GM19395 (cell line): ENCODE measurements at regions not wholly inside any gene's neighbourhood (a gene's known extent, or its start where the extent isn't known, plus 50 kb on each side); places are given as distances from the start of the nearest gene placed in this dataset.

ENCODE experiments used
- ATAC-seq: cut with Tn5 transposase; IDR thresholded peaks from one replicate; pipeline ENCODE4 v1.9.1; 2021; ENCODE audit warnings: mild to moderate bottlenecking, moderate library complexity; ENCODE audit not compliant: unreplicated experiment

DNA sequence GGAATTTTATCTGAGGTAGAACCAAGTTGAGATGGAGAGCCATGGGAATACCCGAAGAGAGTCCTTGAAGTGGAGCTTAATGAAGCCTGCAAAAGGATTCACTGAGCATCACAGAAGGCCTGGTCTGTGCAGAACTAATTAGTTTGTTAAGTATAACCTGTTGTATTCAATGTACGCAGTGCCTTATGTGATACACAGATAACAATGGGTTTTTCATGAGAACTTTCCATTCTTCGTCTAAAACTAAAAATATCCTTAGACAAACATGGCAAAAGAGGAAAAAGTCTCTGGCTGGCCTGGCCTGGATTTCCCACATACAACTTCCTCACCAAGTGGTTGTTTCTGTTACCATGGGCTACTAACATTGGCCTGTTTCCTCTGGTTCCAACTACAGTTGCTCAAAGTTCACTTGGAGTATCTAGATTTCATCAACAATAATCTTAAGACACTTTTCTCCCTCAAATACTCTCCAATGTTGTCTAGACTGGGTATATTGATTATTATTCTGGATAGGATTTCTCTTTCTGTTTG lies 237.6 kb upstream of the ZNF462 start:
- ATAC-seq = no peak

DNA sequence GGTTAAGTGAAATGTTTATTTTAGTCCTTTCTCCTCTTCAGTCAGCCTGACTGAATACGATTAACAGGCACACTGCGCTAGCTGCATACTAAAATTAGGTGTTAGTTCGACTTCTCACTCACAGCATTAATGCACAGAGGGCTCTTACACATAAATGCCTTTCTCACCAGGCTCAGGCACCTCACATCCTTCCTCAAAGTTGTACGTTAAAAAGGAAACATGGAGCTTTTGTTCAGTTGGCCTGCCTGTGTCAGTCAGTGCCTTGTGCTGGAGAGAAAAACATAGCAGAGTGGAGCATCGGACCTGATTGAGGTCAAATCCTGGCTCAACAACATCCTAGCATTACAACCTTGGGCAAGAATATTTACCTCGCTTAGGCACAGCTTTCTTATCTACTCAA lies 236.0 kb upstream of the ZNF462 start:
- ATAC-seq = no peak

DNA sequence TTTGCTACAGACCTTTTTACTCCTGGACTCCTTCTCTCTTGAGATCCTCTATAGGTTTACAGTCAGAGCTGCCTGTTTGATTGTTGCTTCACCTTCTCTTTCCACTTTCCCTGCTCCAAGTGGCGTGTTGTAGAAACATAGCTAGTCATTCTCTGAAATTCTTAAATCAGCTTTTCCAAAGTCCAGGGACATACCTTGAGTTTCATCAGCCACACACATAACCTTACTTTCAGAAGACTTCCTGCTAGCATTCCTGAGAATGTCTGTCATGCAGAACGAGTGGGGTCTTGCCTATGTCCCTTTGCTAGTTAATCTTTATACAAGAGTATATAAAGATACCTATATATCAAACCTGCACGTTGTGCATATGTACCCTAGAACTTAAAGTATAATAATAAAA lies 230.3 kb upstream of the ZNF462 start:
- ATAC-seq = no peak

DNA sequence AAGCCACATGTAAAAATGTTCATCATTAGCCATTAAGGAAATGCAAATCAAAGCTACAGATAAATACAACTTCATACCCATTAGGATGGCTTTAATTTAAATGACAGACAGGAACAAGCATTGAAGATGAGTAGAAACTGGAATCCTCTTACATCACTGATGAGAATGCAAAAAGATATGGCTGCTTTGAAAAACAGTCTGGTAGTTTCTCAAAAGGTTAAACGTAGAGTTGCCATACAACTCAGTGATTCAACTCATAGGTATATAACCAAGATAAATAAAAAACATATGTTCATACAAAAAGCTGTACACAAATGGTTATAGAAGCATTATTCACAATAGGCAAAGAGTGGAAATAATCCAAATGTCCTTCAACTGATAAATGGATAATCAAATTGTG lies 228.8 kb upstream of the ZNF462 start:
- ATAC-seq = no peak

DNA sequence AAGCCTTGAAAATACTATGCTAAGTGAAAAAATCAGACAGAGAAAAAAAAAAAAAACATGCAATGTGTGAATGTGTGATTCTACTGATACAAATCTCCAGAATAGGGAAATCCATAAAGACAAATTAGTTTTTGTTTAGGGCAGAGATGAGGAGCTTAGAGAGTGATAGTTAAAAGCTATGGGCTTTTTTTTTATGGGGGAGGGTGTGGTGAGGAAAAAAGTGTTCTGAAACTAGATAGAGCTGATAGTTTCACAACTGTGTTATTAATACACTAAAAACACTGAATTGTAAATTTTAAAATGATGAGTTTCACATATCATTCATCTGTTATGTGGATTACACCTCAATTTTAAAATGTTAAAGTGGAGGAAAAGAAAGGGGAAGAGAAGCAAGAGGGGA lies 228.3 kb upstream of the ZNF462 start:
- ATAC-seq = no peak

DNA sequence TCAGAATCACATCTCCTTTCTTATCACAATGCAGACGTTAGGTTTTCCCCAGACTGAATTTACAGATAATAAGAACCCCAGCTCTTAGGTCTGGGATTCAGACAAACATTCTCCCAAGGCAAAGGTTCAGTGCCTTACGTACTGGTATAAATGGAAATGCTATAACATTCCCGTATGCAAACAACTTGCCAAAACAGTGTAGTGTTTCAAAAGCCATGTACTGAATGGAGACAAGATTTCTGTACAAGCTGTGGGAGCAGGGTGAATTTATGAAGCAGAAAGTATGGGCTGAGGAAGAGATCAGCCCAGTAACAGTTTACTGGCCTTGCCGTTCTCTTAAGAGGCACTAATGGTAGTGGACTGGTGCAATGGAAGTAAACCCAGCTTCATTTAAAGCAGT lies 225.5 kb upstream of the ZNF462 start:
- no peak for ATAC-seq

DNA sequence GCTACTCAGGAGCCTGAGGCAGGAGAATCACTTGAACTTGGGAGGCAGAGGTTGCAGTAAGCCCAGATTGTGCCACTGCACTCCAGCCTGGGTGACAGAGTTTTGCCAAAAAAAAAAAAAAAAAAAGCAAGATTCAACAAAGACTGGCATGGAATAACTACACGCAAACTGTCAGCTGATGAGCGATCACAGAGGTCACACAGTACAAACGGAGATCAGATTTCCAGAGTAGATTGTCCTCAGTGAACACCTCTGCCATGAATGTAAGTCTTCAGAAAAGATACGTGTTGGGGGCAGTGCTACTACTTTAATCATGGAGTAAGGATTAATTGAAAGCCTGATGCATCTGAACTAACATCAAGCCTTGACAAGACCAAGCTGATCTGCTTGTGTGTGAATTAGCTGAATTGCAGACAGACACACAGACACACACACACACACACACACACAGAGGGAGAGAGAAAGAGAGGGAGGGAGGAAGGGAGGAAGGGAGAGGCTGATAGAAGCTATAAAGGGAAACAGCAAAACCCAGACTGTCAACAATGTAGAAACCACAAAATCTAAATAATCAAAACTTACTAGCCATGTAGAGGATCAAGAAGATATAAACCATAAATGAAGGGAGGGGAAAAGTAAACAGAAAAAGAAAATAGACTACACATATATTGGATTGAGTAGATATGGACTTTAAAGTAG lies 222.9 kb upstream of the ZNF462 start:
- no peak for ATAC-seq

DNA sequence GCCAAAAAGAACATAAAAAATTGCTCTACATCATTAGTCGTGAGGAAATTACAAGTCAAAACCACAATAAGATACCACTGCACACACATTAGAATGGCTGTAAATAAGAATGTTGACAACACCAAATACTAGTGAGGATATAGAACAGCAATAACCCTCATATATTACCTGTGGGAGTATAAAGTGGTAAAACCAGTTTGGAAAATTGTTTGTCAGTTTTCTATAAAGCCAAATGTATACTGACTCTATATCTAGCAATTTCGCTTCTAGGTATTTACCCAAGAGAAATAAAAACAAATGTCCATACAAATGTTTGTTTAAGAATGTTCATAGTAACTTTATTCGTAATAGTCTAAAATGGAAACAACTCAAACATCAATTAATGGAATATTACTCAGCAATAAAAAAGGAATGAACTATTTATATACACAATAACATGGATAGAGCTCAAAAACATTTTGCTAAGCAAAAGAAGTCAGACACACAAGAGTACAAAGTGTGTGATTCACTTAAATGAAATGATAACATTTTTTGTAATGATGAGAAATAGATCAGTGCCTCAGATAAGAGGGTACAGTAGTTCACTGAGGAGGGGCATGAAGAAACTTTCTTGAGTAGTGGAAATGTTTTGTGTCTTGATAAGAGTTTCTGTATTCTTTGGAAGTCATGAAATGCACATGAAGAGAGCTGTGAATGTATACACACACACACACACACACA lies 219.6 kb upstream of the ZNF462 start:
- no peak for ATAC-seq

DNA sequence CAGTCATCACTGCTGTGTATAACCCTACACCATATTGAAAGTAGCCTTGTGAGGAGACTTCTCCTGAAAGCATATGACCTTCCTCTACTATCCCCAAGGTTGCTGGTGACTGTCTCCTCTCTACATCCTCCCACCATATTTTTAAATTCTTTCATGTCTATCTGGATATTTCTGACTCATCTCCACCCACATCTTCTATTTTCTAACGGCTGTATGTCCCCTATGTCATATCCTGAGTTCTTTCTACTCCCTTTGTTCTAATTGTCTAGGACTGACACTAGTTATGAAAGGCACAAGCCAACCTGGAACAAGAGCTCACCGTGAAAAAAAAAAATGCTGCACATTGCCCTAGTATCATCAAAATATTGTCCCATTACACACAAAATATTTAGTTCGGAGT lies 218.3 kb upstream of the ZNF462 start:
- ATAC-seq = no peak

DNA sequence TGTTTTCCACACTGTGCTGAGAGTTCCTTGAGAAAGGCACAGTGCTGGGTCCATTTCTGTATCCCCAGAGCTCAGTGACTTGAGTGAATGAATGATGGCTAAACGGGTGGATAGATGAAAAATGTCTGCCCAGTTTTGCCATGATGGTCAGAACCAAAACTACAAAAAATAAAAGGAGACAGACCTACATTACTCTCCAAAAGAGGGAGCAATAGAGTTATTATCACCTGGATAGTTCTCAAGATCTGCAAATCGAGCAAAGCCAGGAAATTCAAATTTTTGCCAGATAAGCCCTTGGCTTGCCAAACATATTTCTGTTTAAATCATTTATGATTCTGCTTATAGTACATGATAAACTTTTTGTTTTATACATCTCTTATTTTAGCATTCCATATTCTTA lies 214.2 kb upstream of the ZNF462 start:
- ATAC-seq = no peak

DNA sequence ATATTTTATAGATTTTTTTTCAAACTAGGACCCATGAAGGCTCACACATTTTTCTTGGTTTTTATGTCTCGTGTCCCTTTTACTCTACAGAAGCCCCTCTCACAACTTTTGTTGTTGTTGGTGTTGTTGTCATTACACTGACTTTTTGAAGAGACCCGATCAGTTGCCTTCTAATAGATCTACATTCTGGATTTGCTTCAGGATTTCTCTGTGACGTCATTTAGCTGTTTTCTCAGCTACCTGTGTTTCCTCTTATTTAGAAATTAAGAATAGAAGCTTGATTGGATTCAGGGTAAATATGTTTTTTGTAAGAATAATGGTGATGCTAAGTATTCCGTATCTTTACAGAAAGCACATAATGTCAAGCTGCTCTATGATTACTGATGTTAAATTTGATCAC lies 213.3 kb upstream of the ZNF462 start:
- ATAC-seq = no peak

DNA sequence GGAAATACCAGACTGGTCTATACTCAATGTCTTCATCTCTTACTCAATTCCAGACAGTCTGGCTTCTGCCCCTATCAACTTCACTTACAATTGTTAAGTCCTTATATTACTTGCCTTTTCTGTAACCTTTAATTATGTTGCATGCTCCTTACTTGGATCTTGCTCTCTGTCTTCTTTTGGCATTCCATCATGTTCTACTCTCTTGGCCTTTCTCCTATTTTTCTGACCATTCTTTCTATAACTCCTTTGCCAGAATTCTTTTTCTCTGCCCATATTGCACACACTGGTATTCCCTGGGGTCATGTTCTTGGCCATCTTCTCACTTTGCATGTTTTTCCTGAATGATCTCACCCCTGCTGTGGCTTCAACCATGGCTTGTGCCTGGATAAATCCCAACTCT lies 209.8 kb upstream of the ZNF462 start:
- ATAC-seq = no peak

DNA sequence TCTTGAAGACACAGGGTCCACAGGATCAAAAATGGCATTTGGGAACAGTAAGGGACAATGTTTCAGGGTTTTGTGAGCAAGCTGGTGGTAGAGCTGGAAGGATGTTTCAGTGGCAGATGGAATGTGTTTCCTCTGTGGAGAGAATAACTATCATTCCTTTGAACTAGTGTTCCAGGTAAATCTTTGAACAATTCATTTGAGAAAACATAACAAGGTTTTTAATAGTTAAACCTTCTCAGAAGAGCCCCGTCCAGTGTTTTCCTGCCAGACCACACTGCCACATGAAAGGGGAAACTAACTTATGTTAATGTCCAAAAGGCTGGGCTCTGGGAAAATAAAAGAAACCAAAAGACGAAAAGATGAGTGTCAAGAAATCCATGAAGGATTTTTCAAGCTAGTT lies 207.0 kb upstream of the ZNF462 start:
- no peak for ATAC-seq

DNA sequence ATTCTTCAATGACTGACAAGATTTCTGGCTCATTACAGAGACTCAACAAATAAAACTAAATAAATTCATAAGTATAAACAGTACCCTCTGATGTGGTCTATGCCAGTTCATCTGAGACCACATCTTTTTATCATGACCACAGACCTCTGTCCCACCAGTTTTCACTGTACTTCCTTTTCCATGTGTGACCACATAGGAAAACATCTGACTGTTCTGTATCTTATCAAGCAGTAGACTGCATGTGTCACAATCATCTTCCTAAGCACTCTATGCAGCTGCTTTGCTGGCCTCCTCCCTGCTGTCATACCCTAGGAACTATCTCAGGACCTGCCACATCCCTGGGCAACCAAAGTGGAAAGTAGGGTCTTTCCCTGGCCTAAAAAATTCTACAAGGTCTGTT lies 205.0 kb upstream of the ZNF462 start:
- ATAC-seq = no peak

DNA sequence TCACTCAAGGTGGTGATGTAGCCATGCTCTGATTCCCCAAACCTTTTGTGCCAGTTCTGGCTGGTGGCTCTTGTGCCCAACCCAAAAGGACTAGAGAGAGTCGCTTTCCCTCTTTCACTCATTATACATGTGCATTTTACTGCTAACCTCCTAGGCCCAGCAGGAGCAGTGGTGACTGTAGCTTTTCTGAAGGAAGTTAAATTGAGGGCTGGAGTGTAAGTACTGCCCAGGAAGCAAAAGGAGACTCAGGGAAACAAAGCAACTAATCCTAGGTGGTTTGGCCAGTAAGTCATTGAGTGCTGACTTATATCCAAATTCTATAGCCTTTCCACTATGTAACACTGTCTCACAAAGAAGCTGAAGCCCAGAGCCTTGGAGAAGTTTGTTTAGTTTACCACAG lies 194.4 kb upstream of the ZNF462 start:
- no peak for ATAC-seq

DNA sequence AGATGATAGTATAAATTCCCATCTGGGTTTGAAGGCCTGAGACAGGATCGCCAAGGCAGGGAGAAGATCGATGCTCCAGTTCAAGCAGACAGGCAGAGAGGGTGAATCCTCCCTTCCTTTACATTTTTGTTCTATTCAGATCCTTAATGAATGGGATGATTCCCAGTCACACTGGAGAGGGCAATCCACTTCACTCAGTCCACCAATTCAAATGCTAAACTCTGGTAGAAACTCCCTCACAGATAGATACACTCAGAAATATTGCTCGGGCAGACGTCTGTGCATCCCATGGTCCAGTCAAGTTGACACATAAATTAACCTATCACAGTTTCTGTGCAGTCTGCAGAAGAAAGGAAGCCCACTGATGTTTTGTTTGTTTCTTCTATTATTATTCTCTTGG lies 193.1 kb upstream of the ZNF462 start:
- ATAC-seq = no peak

DNA sequence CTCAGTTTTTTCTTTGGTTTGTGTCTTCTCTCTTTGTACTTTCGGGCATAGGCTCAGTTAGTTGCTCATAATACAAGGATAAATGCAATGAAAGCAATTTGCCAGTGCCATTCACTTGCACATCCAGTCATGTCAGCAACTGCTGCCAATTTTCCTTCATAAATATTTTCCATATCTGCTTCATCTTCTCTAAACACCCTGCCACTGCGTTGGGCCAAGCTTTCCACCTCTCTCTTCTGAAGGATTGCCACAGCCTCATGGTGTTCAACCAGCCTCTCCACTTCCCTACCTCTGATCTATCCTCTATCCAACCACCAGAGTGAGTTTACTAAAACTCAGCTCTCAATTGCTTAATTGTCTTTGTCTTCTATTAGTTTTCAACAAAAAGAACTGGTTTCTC lies 192.5 kb upstream of the ZNF462 start:
- no peak for ATAC-seq

DNA sequence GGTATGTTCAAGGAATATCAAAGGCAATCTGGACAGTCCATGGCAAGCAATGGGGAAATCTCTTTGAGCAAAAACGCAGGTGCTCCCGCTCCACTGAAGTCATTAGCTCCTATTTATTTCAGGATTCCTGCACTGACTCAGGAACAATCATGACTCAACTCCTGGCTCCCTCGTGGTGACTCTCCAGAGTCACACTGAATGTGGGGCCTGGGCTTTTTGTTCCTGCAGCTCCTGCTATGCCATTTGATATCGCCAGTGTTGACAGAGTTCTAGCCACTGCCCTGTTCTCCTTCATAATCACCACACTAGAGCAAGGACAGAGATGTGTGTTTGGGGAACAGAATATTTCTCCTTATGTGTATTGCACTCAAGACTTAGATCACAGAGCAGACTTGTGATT lies 187.2 kb upstream of the ZNF462 start:
- no peak for ATAC-seq

DNA sequence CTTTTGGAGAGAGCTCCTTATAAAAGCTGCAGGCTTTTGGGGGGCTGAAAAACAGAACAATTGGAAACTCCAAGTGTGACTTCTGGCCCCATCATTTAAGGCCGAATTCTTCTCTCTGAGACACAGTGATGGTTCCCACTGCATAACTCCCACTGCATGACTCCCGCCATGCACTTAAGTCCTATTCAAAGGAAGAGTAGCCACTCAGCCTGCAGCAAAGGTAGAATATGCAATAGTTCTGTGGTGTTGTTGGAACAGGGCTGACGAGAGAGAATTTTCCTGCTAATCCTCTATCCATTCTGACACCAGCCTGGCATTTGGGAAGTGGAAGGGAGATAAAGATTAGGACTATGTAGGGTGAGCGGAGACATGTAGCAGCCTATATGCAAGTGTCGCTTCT lies 185.6 kb upstream of the ZNF462 start:
- ATAC-seq = no peak

DNA sequence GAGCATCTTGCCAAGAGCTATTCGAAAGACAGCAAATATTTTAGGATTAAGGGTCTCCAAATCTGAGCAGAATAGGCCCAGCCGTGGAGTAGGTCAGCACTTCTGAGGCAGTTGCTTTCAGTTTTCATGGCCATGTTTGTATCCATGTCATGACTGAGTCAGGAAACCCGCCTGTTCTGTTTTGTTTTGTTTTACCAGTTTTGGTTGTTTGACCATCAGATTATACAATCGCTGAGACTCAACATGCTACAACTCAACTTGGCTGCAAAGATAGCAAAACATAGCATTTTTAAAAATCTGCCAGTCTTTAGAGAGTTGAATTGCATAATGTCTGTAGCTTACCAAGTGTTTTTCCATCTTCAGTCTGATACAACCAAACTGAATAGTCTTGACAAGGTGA lies 185.1 kb upstream of the ZNF462 start:
- ATAC-seq = no peak

DNA sequence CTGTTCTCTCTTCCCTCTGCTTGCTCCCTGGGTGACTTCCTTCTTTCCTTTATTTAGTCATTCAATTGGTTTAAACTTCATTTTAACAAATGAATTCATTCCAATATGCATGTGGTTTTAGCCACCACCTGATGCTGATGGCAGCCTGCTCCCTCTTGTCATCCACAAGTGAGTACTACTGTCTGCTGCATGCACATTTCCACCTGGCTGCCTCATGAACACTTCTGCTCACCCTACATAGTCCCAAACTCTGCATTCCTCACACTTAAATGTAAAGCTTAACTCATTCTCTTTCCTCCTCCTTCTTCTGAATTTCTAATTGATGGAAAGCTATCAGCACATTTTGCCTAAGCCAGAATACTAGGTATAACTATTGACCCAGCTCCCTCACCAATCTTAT lies 184.7 kb upstream of the ZNF462 start:
- no peak for ATAC-seq

DNA sequence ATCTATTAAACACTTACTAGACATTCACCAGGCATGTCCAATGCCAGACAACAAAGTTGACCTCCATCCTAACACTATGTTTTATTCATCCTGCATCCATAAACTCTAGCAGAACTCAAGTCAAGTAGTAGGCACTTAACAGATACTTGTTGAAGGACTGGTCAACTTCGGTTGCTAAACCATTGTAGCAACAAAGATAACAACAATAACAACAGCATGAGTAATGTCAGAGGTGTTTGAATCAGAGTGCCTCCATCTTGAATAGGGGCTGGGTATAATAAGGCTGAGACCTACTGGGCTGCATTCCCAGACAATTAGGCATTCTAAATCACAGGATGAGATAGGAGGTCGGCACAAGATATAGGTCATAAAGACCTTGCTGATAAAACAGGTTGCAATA lies 180.5 kb upstream of the ZNF462 start:
- no peak for ATAC-seq

DNA sequence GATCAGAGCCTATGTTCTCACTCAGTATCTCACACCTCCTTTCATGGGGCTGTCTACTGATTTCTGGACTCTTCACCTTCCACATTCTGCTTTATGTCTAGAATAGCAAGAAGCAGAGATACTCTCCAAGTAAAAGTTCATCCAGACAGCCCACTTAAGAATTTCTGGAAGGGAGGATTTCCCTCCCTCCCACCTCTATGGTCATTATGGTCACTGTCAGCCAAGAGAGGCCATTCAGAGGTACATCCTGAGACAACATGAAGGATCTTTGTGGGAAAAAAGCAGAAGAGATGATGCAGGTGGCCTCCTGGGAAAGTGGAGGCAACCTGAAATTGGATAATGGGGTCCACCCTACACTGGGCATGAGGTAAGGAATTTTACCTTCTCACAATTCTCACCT lies 179.5 kb upstream of the ZNF462 start:
- ATAC-seq = no peak
